Testis (tissue), 2 donors: ENCODE measurements at regions not wholly inside any gene's neighbourhood (a gene's known extent, or its start where the extent isn't known, plus 50 kb on each side); places are given as distances from the start of the nearest gene placed in this dataset.
"Not testable (repeated sequence)": the region's sequence is repeated elsewhere in the genome, so short reads cannot be mapped to it uniquely, and the experiment has no call there.

Source experiments
- DNase-seq: peaks from one replicate; pipeline ENCODE4 v3.0.0-alpha.2; 2019
- H3K27ac ChIP-seq, 2 donors: fragments of 200-600 bp; sonication (generic); one replicate each; pipeline ENCODE4 v1.5.1; 2019
- H3K27me3 ChIP-seq: fragments of 200-600 bp; sonication (generic); one replicate; pipeline ENCODE4 v1.5.1; 2019
- H3K36me3 ChIP-seq: fragments of 200-600 bp; sonication (generic); one replicate; pipeline ENCODE4 v1.5.1; 2017; ENCODE audit warnings: low read depth; ENCODE audit errors: missing control alignments
- H3K4me1 ChIP-seq: fragments of 200-600 bp; sonication (generic); one replicate; pipeline ENCODE4 v1.5.1; 2019
- H3K4me3 ChIP-seq, 2 donors: fragments of 200-600 bp; sonication (generic); one replicate each; pipeline ENCODE4 v1.5.1; 2017 to 2019
- H3K9me3 ChIP-seq: fragments of 200-600 bp; sonication (generic); one replicate; pipeline ENCODE4 v1.5.1; 2017
- CTCF ChIP-seq, 3 experiments: fragments of 450-650 bp in 2 of 3; fragments of 200-600 bp in 1 of 3; sonication (generic) in 1 of 3; IDR thresholded peaks; one replicate each; pipeline ENCODE4 v1.5.1; 2016 to 2019; ENCODE audit warnings: antibody characterized with exemption in 3 of 3, mild to moderate bottlenecking in 2 of 3, moderate library complexity in 1 of 3
- POLR2A ChIP-seq: fragments of 450-650 bp; IDR thresholded peaks from one replicate; pipeline ENCODE4 v1.6.1; 2017; ENCODE audit warnings: antibody characterized with exemption, mild to moderate bottlenecking, moderate library complexity
- WGBS, 2 donors: methylation state at CpG; one replicate each; pipeline ENCODE4 v1.1.5; 2018; 5-methylcytosine and 5-hydroxymethylcytosine counted together
- intact Hi-C: fragments of 100-400 bp; cut with DNase I; formaldehyde crosslinking; loops from one replicate; pipeline ENCODE4 v1.15.1; 2023; ENCODE audit warnings: low total_unique reads

- DNase-seq, result no peak
- no peaks in the 10 kb centered on the region for H3K9me3 ChIP-seq
- H3K4me1 ChIP-seq, result no peaks in the 10 kb centered on the region
- no peaks in the 10 kb centered on the region for H3K36me3 ChIP-seq
- no peak overlapping the region for H3K4me3 ChIP-seq
- no peak for TF ChIP-seq POLR2A
- TF ChIP-seq CTCF (IDR thresholded peaks at IDR 0.05), result no peak
- H3K27me3 ChIP-seq, result no peaks in the 10 kb centered on the region
- intact Hi-C loops, result no loop called here
- H3K27ac ChIP-seq, result no peak overlapping the region
- 90 to 91% methylated on average over 7 to 8 of the region's 8 CpGs for WGBS, 2 donors
These were observed 62.7 kb upstream of the SULF2 start for GRCh38 chr20:47847884-47848485.

- intact Hi-C loops, H3K4me1 ChIP-seq, H3K36me3 ChIP-seq, H3K27ac ChIP-seq, H3K27me3 ChIP-seq, H3K4me3 ChIP-seq, DNase-seq, H3K9me3 ChIP-seq: not testable (repeated sequence)
- 79 to 90% methylated on average over 6 to 7 of the region's 7 CpGs for WGBS, 2 donors
These were observed 61.9 kb upstream of the SULF2 start for GRCh38 chr20:47847220-47847619.

GRCh38 chr20:47846651-47847050 lies 61.4 kb upstream of the SULF2 start:
- H3K4me3 ChIP-seq, H3K9me3 ChIP-seq, DNase-seq, H3K36me3 ChIP-seq, H3K27me3 ChIP-seq, H3K4me1 ChIP-seq, intact Hi-C loops, H3K27ac ChIP-seq: not testable (repeated sequence)
- WGBS, 2 donors, result 86 to 92% methylated on average over 4 to 10 of the region's 10 CpGs

- H3K36me3 ChIP-seq, DNase-seq, intact Hi-C loops, H3K4me1 ChIP-seq, H3K9me3 ChIP-seq, H3K4me3 ChIP-seq, H3K27me3 ChIP-seq, H3K27ac ChIP-seq: not testable (repeated sequence)
- WGBS, 2 donors, result 84 to 91% methylated on average over 10 of the region's 10 CpGs
These were observed 60.2 kb upstream of the SULF2 start for GRCh38 chr20:47845382-47845977.

- H3K9me3 ChIP-seq, H3K4me1 ChIP-seq, H3K4me3 ChIP-seq, DNase-seq, H3K27ac ChIP-seq, intact Hi-C loops, H3K36me3 ChIP-seq, H3K27me3 ChIP-seq: not testable (repeated sequence)
- 83 to 92% methylated on average over 1 of the region's 1 CpG for WGBS, 2 donors
These were observed 59.3 kb upstream of the SULF2 start for GRCh38 chr20:47844568-47844906.

GRCh38 chr20:47843886-47844567 lies 58.7 kb upstream of the SULF2 start:
- intact Hi-C loops, result no loop called here
- Histone ChIP-seq H3K9me3 (no peaks in the 10 kb centered on the region), H3K4me1 (no peaks in the 10 kb centered on the region), H3K36me3 (no peaks in the 10 kb centered on the region), H3K27me3 (no peaks in the 10 kb centered on the region), H3K27ac (no peak overlapping the region), H3K4me3 (no peak overlapping the region)
- WGBS, 2 donors, result 58 to 67% methylated on average over 2 of the region's 2 CpGs
- no peak for DNase-seq
- TF ChIP-seq POLR2A, result no peak
- TF ChIP-seq CTCF (IDR thresholded peaks at IDR 0.05), result no peak

- H3K9me3 ChIP-seq, H3K27me3 ChIP-seq, H3K27ac ChIP-seq, intact Hi-C loops, H3K4me1 ChIP-seq, DNase-seq, H3K36me3 ChIP-seq, H3K4me3 ChIP-seq: not testable (repeated sequence)
- 70 to 80% methylated on average over 10 to 11 of the region's 11 CpGs for WGBS, 2 donors
These were observed 57.7 kb upstream of the SULF2 start for GRCh38 chr20:47842950-47843349.

GRCh38 chr20:47842004-47842403 lies 56.7 kb upstream of the SULF2 start:
- intact Hi-C loops, H3K27me3 ChIP-seq, H3K9me3 ChIP-seq, H3K36me3 ChIP-seq, H3K4me3 ChIP-seq, H3K4me1 ChIP-seq, DNase-seq, H3K27ac ChIP-seq: not testable (repeated sequence)
- 93 to 95% methylated on average over 12 of the region's 12 CpGs for WGBS, 2 donors

- H3K4me1 ChIP-seq, intact Hi-C loops, H3K4me3 ChIP-seq, H3K27ac ChIP-seq, H3K9me3 ChIP-seq, DNase-seq, H3K27me3 ChIP-seq, H3K36me3 ChIP-seq: not testable (repeated sequence)
- 80 to 90% methylated on average over 6 to 11 of the region's 11 CpGs for WGBS, 2 donors
These were observed 51.1 kb upstream of the SULF2 start for GRCh38 chr20:47836256-47836817.
